Immature natural killer cell (primary cell): ENCODE measurements at regions not wholly inside any gene's neighbourhood (a gene's known extent, or its start where the extent isn't known, plus 50 kb on each side); places are given as distances from the start of the nearest gene placed in this dataset.

Experiments used
- DNase-seq, 3 donors: peaks; one replicate each; pipeline ENCODE4 v3.0.0; 2022; ENCODE audit warnings: mixed read lengths in 1 of 3
- H3K27ac Mint-ChIP-seq, 6 donors: one replicate each; pipeline ENCODE4 v1.8.0; 2020; ENCODE audit warnings: mixed read lengths in 6 of 6, mild to moderate bottlenecking in 5 of 6, inconsistent platforms in 4 of 6, moderate library complexity in 3 of 6
- H3K27me3 Mint-ChIP-seq, 3 donors: one replicate each; pipeline ENCODE4 v1.8.0; 2020 to 2021; ENCODE audit warnings: low read depth in 3 of 3, mild to moderate bottlenecking in 3 of 3, mixed read lengths in 3 of 3, moderate library complexity in 3 of 3, inconsistent platforms in 1 of 3
- H3K36me3 Mint-ChIP-seq, 3 donors: one replicate each; pipeline ENCODE4 v1.8.0; 2020; ENCODE audit warnings: mixed read lengths in 3 of 3, inconsistent platforms in 2 of 3, mild to moderate bottlenecking in 2 of 3
- H3K4me1 Mint-ChIP-seq, 2 donors: one replicate each; pipeline ENCODE4 v1.8.0; 2020; ENCODE audit warnings: inconsistent platforms in 2 of 2, mild to moderate bottlenecking in 2 of 2, mixed read lengths in 2 of 2, moderate library complexity in 1 of 2
- H3K4me3 Mint-ChIP-seq, 5 donors: one replicate each; pipeline ENCODE4 v1.8.0; 2020; ENCODE audit warnings: mild to moderate bottlenecking in 5 of 5, mixed read lengths in 5 of 5, inconsistent platforms in 3 of 5, moderate library complexity in 3 of 5
- H3K9me3 Mint-ChIP-seq, 6 donors: one replicate each; pipeline ENCODE4 v1.8.0; 2020; ENCODE audit warnings: mild to moderate bottlenecking in 6 of 6, mixed read lengths in 6 of 6, inconsistent platforms in 4 of 6, moderate library complexity in 3 of 6

DNA sequence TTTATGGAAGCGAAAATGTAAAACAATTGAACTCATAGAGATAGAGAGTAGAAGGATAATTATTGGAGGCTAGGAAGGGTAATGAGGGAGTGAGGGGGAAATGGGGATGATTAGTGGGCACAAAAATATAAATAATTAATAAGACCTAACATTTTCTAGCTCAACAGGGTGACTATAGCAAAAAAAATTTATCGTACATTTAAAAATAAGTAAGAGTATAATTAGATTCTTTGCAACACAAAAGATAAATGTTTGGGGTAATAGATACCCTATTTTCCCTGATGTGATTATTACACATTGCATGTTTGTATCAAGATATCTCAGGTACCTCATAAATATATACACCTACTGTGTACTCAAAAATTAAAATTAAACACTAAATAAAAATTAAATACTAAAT is 1070.0 kb downstream of the LRFN5 start:
- no peak overlapping the region for H3K27ac Mint-ChIP-seq
- H3K4me3 Mint-ChIP-seq, result no peak overlapping the region
- no peaks in the 10 kb centered on the region for H3K27me3 Mint-ChIP-seq
- peaks cover 12 to 56% (median 24%) of the 10 kb centered on the region in 6 donors for H3K9me3 Mint-ChIP-seq
- H3K36me3 Mint-ChIP-seq, result no peaks in the 10 kb centered on the region
- DNase-seq, result no peak
- H3K4me1 Mint-ChIP-seq, result no peaks in the 10 kb centered on the region

DNA sequence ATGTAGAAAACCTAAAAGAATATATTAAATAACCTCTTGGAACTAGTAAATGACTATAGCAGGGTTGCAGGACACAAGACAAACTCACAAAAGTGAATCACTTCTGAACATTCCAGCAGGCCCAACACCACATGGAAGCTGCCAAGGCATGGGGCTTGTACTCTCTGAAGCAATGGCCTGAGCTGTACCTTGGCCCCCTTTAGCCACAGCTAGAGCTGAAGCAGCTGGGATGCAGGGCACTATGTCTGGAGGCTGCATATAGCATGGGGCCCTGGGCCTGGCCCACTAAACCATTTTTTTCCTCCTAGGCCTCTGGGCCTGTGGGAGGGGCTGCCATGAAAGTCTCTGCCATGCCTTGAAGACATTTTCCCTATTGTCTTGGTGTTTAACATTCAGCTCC is 1067.3 kb downstream of the LRFN5 start:
- Mint-ChIP-seq H3K9me3 (peaks cover 12 to 63% (median 25%) of the 10 kb centered on the region in 6 donors), H3K27me3 (no peaks in the 10 kb centered on the region), H3K36me3 (no peaks in the 10 kb centered on the region), H3K4me3 (no peak overlapping the region), H3K4me1 (no peaks in the 10 kb centered on the region), H3K27ac (no peak overlapping the region)
- no peak for DNase-seq

DNA sequence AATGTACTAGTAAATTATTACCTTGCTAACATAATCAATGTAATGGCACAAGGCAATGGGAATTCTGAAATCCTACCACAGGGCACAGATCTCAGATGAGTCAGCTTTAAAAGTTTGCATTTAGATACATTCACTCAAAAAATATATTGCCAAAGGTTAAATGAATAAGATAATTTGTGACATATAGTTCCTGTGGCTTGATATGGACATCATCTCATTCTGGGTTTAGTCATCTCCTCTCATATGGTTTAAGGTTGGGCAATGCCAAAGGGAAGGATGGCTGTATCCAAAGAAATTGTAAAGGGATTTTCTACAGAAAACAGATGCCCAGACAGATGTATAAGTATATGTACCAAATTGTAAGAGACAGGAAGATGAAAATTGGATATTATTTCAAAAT is 1065.0 kb downstream of the LRFN5 start:
- Mint-ChIP-seq H3K9me3 (peaks cover 18 to 75% (median 30%) of the 10 kb centered on the region in 6 donors), H3K4me1 (no peaks in the 10 kb centered on the region), H3K27ac (no peak overlapping the region), H3K27me3 (no peaks in the 10 kb centered on the region), H3K4me3 (no peak overlapping the region), H3K36me3 (no peaks in the 10 kb centered on the region)
- DNase-seq, result no peak

- Mint-ChIP-seq H3K4me3 (no peak overlapping the region), H3K27me3 (peaks cover 0 to 2% (median 0%) of the 10 kb centered on the region in 3 donors), H3K9me3 (peaks cover 6 to 72% (median 34%) of the 10 kb centered on the region in 6 donors), H3K27ac (no peak overlapping the region), H3K36me3 (no peaks in the 10 kb centered on the region), H3K4me1 (no peaks in the 10 kb centered on the region)
- no peak for DNase-seq
Measured at GRCh38 chr14:42665083-42665482, 1058.4 kb downstream of the LRFN5 start.

- no peaks in the 10 kb centered on the region for H3K4me1 Mint-ChIP-seq
Measured at GRCh38 chr14:42664190-42664589, 1057.5 kb downstream of the LRFN5 start.

GRCh38 chr14:42654707-42655106 is 1048.0 kb downstream of the LRFN5 start:
- Mint-ChIP-seq H3K9me3 (peaks cover 9 to 60% (median 38%) of the 10 kb centered on the region in 6 donors), H3K27me3 (peaks cover 0 to 2% (median 0%) of the 10 kb centered on the region in 3 donors), H3K4me1 (no peaks in the 10 kb centered on the region), H3K4me3 (no peak overlapping the region), H3K27ac (no peak overlapping the region), H3K36me3 (no peaks in the 10 kb centered on the region)
- DNase-seq, result no peak

More at GRCh38 chr14:42664190-42664589, 1057.5 kb downstream of the LRFN5 start:
- Mint-ChIP-seq H3K27me3 (peaks cover 0 to 2% (median 0%) of the 10 kb centered on the region in 3 donors), H3K27ac (no peak overlapping the region), H3K9me3 (peaks cover 6 to 73% (median 37%) of the 10 kb centered on the region in 6 donors), H3K36me3 (no peaks in the 10 kb centered on the region), H3K4me3 (no peak overlapping the region)
- DNase-seq, result no peak

DNA sequence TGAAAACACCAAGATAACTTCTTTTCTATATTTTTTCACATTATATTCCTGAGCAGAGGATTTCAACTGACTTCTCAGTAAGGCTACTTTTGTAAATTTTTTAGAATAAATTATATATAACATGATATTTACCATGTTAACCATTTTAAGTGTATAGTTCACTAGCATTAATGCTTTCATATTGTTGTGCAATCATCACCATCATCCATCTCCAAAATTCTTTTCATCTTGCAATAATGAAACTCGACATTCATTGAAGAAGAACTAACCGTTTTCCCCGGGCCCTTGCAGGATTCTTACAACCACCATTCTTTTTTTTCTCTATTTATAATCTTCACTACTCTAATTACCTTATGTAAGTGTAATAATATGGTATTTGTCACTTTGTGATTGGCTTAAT is 1036.1 kb downstream of the LRFN5 start:
- no peak for DNase-seq
- H3K27me3 Mint-ChIP-seq, result no peaks in the 10 kb centered on the region
- H3K36me3 Mint-ChIP-seq, result no peaks in the 10 kb centered on the region
- no peaks in the 10 kb centered on the region for H3K4me1 Mint-ChIP-seq
- H3K27ac Mint-ChIP-seq, result no peak overlapping the region
- no peak overlapping the region for H3K4me3 Mint-ChIP-seq
- H3K9me3 Mint-ChIP-seq, result peaks cover 2 to 47% (median 35%) of the 10 kb centered on the region in 6 donors

- H3K27me3 Mint-ChIP-seq, result peaks cover 0 to 2% (median 2%) of the 10 kb centered on the region in 3 donors
- DNase-seq, result no peak
- peaks cover 7 to 42% (median 18%) of the 10 kb centered on the region in 6 donors for H3K9me3 Mint-ChIP-seq
- H3K36me3 Mint-ChIP-seq, result peaks cover 0 to 2% (median 0%) of the 10 kb centered on the region in 3 donors
- H3K27ac Mint-ChIP-seq, result no peak overlapping the region
- H3K4me1 Mint-ChIP-seq, result no peaks in the 10 kb centered on the region
- H3K4me3 Mint-ChIP-seq, result no peak overlapping the region
Measured at GRCh38 chr14:42633504-42634095, 1026.9 kb downstream of the LRFN5 start.

DNA sequence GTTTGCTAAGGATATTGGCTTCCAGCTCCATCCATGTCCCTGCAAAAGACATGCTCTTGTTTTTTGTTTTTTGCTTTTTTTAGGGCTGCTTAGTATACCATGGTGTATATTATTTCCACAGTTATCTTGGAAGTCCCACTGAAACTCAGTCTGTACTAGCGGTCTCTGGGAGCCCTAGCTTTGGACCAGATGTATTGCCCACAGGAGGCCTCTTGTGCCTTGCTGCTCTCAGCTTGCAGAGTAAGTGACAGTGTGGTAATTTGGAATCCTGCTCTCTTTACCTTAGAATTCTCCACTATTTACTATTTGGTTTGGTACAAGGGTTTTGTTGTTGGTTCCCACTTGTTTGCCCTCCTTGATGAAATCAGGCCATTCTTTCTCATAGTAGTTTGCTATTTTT is 1022.9 kb downstream of the LRFN5 start:
- Mint-ChIP-seq H3K36me3 (peaks cover 0 to 2% (median 0%) of the 10 kb centered on the region in 3 donors), H3K9me3 (peaks cover 7 to 42% (median 22%) of the 10 kb centered on the region in 6 donors), H3K27me3 (peaks cover 0 to 2% (median 2%) of the 10 kb centered on the region in 3 donors), H3K4me1 (no peaks in the 10 kb centered on the region), H3K27ac (no peak overlapping the region), H3K4me3 (no peak overlapping the region)
- DNase-seq, result no peak

DNA sequence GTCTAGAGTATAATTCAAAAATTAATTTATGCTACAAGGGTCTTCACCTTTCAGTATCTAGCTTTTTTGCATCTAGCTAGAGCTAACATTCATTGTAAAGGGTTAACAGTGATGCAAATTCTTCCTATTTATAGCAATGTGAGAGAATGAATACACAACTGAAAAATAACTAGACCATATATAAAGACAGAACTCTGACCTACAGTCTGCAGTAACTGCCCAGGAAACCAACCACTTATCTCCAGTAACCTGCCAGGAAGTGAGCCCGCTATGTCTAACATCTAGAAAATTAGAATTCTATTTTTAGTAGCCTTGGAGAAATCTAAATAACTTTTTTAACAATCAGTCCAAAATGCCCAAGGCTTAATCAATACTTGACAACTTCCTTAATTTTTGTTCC is 1021.9 kb downstream of the LRFN5 start:
- no peak for DNase-seq
- peaks cover 0 to 2% (median 2%) of the 10 kb centered on the region in 3 donors for H3K27me3 Mint-ChIP-seq
- H3K4me3 Mint-ChIP-seq, result no peak overlapping the region
- no peaks in the 10 kb centered on the region for H3K4me1 Mint-ChIP-seq
- H3K9me3 Mint-ChIP-seq, result peaks cover 2 to 37% (median 19%) of the 10 kb centered on the region in 6 donors
- H3K36me3 Mint-ChIP-seq, result no peaks in the 10 kb centered on the region
- H3K27ac Mint-ChIP-seq, result no peak overlapping the region

DNA sequence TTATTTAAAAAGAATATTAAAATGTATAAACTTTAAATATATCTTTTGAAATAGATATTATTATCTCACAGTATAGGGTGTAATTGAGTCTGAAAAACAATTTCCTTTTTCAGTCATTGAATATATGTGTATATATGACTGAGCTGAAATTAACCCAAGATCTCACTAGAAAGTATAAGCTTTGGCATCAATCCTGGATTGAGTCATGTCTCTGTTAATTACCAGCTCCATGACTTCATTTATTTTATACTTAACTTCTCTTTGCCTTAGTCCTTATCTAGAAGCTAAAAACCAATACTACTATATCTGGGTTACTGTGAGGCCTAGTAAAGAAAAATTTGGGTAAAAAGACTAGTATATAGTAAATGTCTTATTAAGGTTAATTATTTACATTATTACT is 1020.3 kb downstream of the LRFN5 start:
- peaks cover under 1 to 34% (median 14%) of the 10 kb centered on the region in 6 donors for H3K9me3 Mint-ChIP-seq
- no peaks in the 10 kb centered on the region for H3K4me1 Mint-ChIP-seq
- H3K4me3 Mint-ChIP-seq, result no peak overlapping the region
- DNase-seq, result no peak
- no peak overlapping the region for H3K27ac Mint-ChIP-seq
- peaks cover 0 to 2% (median 0%) of the 10 kb centered on the region in 3 donors for H3K27me3 Mint-ChIP-seq
- H3K36me3 Mint-ChIP-seq, result no peaks in the 10 kb centered on the region

- no peak for DNase-seq
- Mint-ChIP-seq H3K27me3 (peaks cover 0 to 2% (median 0%) of the 10 kb centered on the region in 3 donors), H3K27ac (no peak overlapping the region), H3K36me3 (no peaks in the 10 kb centered on the region), H3K9me3 (peaks cover 6 to 37% (median 16%) of the 10 kb centered on the region in 6 donors), H3K4me1 (no peaks in the 10 kb centered on the region), H3K4me3 (no peak overlapping the region)
Measured at GRCh38 chr14:42624980-42625761, 1018.5 kb downstream of the LRFN5 start.

GRCh38 chr14:42617005-42617404 is 1010.3 kb downstream of the LRFN5 start:
- H3K27me3 Mint-ChIP-seq, result peaks cover 0 to 2% (median 0%) of the 10 kb centered on the region in 3 donors
- no peak overlapping the region for H3K27ac Mint-ChIP-seq
- DNase-seq, result no peak
- H3K36me3 Mint-ChIP-seq, result no peaks in the 10 kb centered on the region
- H3K4me3 Mint-ChIP-seq, result no peak overlapping the region
- peaks cover 3 to 54% (median 26%) of the 10 kb centered on the region in 6 donors for H3K9me3 Mint-ChIP-seq
- no peaks in the 10 kb centered on the region for H3K4me1 Mint-ChIP-seq

GRCh38 chr14:42606839-42607238 is 1000.2 kb downstream of the LRFN5 start:
- Mint-ChIP-seq H3K27ac (no peak overlapping the region), H3K4me3 (no peak overlapping the region), H3K9me3 (peaks cover 11 to 44% (median 18%) of the 10 kb centered on the region in 6 donors), H3K27me3 (no peaks in the 10 kb centered on the region), H3K36me3 (peaks cover 0 to 5% (median 0%) of the 10 kb centered on the region in 3 donors), H3K4me1 (no peaks in the 10 kb centered on the region)
- no peak for DNase-seq
